DND-41 (cell line): ENCODE measurements at regions not wholly inside any gene's neighbourhood (a gene's known extent, or its start where the extent isn't known, plus 50 kb on each side); places are given as distances from the start of the nearest gene placed in this dataset.

ENCODE experiments used
- EZH2 ChIP-seq: IDR thresholded peaks from 3 replicates; pipeline ENCODE4 v1.6.1; 2012; ENCODE audit warnings: borderline replicate concordance, low read depth, mild to moderate bottlenecking, moderate library complexity, low read length, inconsistent platforms; ENCODE audit not compliant: severe bottlenecking
- TF ChIP-seq, protein P1 (sequence below): IDR thresholded peaks from 2 replicates; pipeline ENCODE4 v1.5.1; 2012; ENCODE audit warnings: borderline replicate concordance, low read length, moderate library complexity, mild to moderate bottlenecking; ENCODE audit not compliant: poor library complexity, severe bottlenecking; ENCODE audit errors: extremely low read depth

DNA sequence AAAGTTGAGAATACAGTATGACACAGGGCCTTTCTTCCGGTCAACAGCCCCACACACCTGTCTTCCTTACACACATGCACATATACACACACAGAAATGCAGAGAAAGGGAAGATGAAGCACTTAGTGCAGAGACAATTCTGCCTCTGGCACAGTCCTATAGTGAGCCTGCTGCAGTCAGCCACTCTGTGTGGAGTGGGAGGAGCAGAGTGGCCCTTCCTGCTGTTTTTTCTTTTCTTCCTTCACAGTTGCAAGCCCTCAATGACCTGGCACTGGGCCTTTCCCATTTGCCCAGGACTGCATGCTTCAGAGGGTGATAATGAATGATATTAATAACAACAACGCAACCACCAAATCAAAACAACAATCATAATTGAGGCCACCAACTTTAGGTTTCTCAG lies 527.0 kb upstream of the B3GAT1 start:
- TF ChIP-seq, protein P1, sequence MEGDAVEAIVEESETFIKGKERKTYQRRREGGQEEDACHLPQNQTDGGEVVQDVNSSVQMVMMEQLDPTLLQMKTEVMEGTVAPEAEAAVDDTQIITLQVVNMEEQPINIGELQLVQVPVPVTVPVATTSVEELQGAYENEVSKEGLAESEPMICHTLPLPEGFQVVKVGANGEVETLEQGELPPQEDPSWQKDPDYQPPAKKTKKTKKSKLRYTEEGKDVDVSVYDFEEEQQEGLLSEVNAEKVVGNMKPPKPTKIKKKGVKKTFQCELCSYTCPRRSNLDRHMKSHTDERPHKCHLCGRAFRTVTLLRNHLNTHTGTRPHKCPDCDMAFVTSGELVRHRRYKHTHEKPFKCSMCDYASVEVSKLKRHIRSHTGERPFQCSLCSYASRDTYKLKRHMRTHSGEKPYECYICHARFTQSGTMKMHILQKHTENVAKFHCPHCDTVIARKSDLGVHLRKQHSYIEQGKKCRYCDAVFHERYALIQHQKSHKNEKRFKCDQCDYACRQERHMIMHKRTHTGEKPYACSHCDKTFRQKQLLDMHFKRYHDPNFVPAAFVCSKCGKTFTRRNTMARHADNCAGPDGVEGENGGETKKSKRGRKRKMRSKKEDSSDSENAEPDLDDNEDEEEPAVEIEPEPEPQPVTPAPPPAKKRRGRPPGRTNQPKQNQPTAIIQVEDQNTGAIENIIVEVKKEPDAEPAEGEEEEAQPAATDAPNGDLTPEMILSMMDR, result no peak
- no peak for TF ChIP-seq EZH2
